WERI-Rb-1 (cell line): ENCODE measurements at regions not wholly inside any gene's neighbourhood (a gene's known extent, or its start where the extent isn't known, plus 50 kb on each side); places are given as distances from the start of the nearest gene placed in this dataset.

Experiments
- DNase-seq: peaks from one replicate; pipeline ENCODE4 v3.0.0-alpha.2; 2020
- H3K27ac ChIP-seq: fragments of 250-450 bp; sonication (Bioruptor Pico); 2 replicates; pipeline ENCODE4 v1.5.1; 2020; ENCODE audit warnings: mild to moderate bottlenecking, moderate library complexity
- H3K27me3 ChIP-seq: fragments of 250-450 bp; sonication (Bioruptor Pico); 2 replicates; pipeline ENCODE4 v1.5.1; 2021; ENCODE audit warnings: mild to moderate bottlenecking, low read depth, moderate library complexity; ENCODE audit not compliant: insufficient read depth, severe bottlenecking
- H3K36me3 ChIP-seq: fragments of 250-450 bp; sonication (Bioruptor Pico); 2 replicates; pipeline ENCODE4 v1.5.1; 2020; ENCODE audit warnings: mild to moderate bottlenecking, moderate library complexity
- H3K4me3 ChIP-seq: 2 replicates; pipeline ENCODE4 v1.5.1; 2011; ENCODE audit warnings: low read depth, mild to moderate bottlenecking, control low read depth, low read length
- H3K9me3 ChIP-seq: fragments of 250-450 bp; sonication (Bioruptor Pico); 2 replicates; pipeline ENCODE4 v1.5.1; 2021; ENCODE audit warnings: mild to moderate bottlenecking, moderate library complexity; ENCODE audit not compliant: severe bottlenecking
- CTCF ChIP-seq: IDR thresholded peaks from 2 replicates; pipeline ENCODE4 v1.5.1; 2011; ENCODE audit warnings: low read depth, mild to moderate bottlenecking, control low read depth, inconsistent platforms, low read length

DNA sequence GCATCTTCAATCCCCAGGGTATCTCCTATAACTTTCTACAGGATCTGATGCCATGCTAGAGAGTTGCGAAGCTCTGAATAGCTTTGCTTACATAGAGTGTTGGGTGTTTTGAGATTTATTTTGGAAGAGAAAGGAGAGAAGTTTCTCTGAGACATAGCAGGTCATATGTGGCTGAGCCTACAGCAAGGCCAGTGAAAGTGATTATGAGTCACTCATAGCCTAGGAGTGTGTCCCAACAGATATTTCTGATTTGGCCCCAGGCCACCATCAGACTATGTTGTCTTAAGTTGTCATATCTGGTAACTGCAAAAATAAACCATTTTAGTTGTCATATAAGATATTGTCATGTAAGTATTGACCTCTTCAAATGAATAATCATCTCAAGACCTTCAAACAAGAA is 132.0 kb upstream of the RAI14 start:
- Histone ChIP-seq H3K27ac (no peak overlapping the region), H3K9me3 (no peaks in the 10 kb centered on the region), H3K36me3 (no peaks in the 10 kb centered on the region), H3K27me3 (no peaks in the 10 kb centered on the region), H3K4me3 (no peak overlapping the region)
- no peak for DNase-seq
- no peak for TF ChIP-seq CTCF

- no peak overlapping the region for H3K27ac ChIP-seq
- no peaks in the 10 kb centered on the region for H3K27me3 ChIP-seq
- no peaks in the 10 kb centered on the region for H3K36me3 ChIP-seq
- no peak for DNase-seq
- H3K9me3 ChIP-seq, result no peaks in the 10 kb centered on the region
- no peak overlapping the region for H3K4me3 ChIP-seq
- no peak for TF ChIP-seq CTCF
Measured at GRCh38 chr5:34525761-34526160, 130.4 kb upstream of the RAI14 start.

- no peak overlapping the region for H3K4me3 ChIP-seq
- no peaks in the 10 kb centered on the region for H3K27me3 ChIP-seq
- no peak for TF ChIP-seq CTCF
- DNase-seq, result no peak
- H3K27ac ChIP-seq, result no peak overlapping the region
- no peaks in the 10 kb centered on the region for H3K36me3 ChIP-seq
- H3K9me3 ChIP-seq, result no peaks in the 10 kb centered on the region
Measured at GRCh38 chr5:34526682-34527305, 129.3 kb upstream of the RAI14 start.

DNA sequence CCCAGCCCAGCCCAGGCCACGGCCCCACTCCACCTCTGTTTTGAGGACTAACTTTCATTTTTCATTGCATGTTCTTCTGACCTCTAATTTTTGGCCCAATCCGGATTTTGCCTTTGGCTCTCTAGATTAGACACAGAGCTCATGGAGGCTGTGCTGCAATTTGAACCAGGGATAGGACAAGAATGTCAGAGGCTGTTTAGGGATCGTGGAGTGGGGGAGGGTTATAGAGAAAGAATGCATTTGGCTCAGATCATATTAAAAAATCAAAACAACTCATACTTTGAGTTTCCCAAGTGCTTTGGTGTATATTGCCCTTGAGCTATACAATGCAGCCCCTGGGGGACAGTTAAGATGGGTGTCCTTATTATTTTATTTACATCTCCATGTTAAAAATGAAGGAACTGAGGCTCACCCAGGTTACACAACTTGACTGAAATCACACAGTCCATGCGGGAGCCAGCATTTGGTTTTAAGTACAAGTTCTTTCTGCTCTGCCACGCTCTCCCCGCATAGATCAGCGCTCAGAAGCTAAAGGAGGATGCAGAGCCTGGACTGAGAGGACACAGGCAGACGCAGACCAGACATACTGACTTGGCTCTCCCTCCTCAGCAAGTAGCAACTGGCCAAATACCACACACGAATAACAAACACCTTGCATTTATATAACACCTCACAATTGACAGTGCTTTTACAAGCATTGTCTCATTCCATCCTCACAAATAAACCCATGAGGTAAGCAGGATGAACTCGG is 126.4 kb upstream of the RAI14 start:
- DNase-seq, result no peak

DNA sequence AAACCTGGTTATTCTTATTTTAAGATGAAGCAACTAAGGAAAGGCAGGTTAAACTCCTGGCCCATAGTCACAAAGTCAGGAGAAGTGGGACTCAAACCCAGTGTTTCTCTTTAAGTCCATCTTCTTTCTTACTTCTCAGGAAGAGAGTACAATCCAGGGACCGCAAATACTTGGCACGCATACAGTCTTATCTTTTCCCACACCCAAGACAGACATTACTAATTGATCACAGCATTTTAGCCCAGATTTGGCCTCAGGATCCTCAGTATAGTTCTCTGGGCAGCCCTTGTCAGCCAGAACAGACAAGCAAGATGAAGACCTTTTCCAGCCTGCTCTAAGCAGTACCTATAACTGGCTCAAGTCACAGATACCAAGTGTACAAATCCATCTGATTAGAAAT is 125.5 kb upstream of the RAI14 start:
- H3K9me3 ChIP-seq, result no peaks in the 10 kb centered on the region
- no peaks in the 10 kb centered on the region for H3K36me3 ChIP-seq
- H3K27ac ChIP-seq, result no peak overlapping the region
- no peak for TF ChIP-seq CTCF
- no peak for DNase-seq
- H3K27me3 ChIP-seq, result no peaks in the 10 kb centered on the region
- H3K4me3 ChIP-seq, result no peak overlapping the region

More for the DNA sequence above, 126.4 kb upstream of the RAI14 start:
- H3K4me3 ChIP-seq, result no peak overlapping the region
- H3K27ac ChIP-seq, result no peak overlapping the region
- no peak for TF ChIP-seq CTCF
- H3K9me3 ChIP-seq, result no peaks in the 10 kb centered on the region
- H3K27me3 ChIP-seq, result no peaks in the 10 kb centered on the region
- H3K36me3 ChIP-seq, result no peaks in the 10 kb centered on the region
